ENCODE measurements at regions not wholly inside any gene's neighbourhood (a gene's known extent, or its start where the extent isn't known, plus 50 kb on each side); places are given as distances from the start of the nearest gene placed in this dataset.
"Not testable (repeated sequence)": the region's sequence is repeated elsewhere in the genome, so short reads cannot be mapped to it uniquely, and the experiment has no call there.

- no peak for ATAC-seq
Observed at GRCh38 chr11:134662629-134663360, 250.8 kb upstream of the B3GAT1 start.

- no peak for ATAC-seq
Observed at GRCh38 chr11:134661660-134662059, 249.6 kb upstream of the B3GAT1 start.

GRCh38 chr11:134660416-134660815 lies 248.4 kb upstream of the B3GAT1 start:
- no peak for ATAC-seq

- ATAC-seq: no peak
Observed at GRCh38 chr11:134659882-134660281, 247.8 kb upstream of the B3GAT1 start.

- ATAC-seq: no peak
Observed at GRCh38 chr11:134658481-134659225, 246.6 kb upstream of the B3GAT1 start.

GRCh38 chr11:134657631-134658030 lies 245.6 kb upstream of the B3GAT1 start:
- no peak for ATAC-seq

GRCh38 chr11:134656861-134657540 lies 245.0 kb upstream of the B3GAT1 start:
- ATAC-seq: no peak

GRCh38 chr11:134656086-134656840 lies 244.2 kb upstream of the B3GAT1 start:
- not testable (repeated sequence) for ATAC-seq

GRCh38 chr11:134655189-134655989 lies 243.3 kb upstream of the B3GAT1 start:
- ATAC-seq: no peak

- no peak for ATAC-seq
Observed at GRCh38 chr11:134654161-134654915, 242.3 kb upstream of the B3GAT1 start.

- no peak for ATAC-seq
Observed at GRCh38 chr11:134652586-134653255, 240.7 kb upstream of the B3GAT1 start.

GRCh38 chr11:134647066-134647743 lies 235.2 kb upstream of the B3GAT1 start:
- ATAC-seq: no peak

GRCh38 chr11:134646561-134646960 lies 234.5 kb upstream of the B3GAT1 start:
- ATAC-seq: no peak

- no peak for ATAC-seq
Observed at GRCh38 chr11:134645576-134645975, 233.5 kb upstream of the B3GAT1 start.

GRCh38 chr11:134644476-134645456 lies 232.7 kb upstream of the B3GAT1 start:
- no peak for ATAC-seq

GRCh38 chr11:134643115-134644012 lies 231.3 kb upstream of the B3GAT1 start:
- ATAC-seq: no peak

GRCh38 chr11:134642206-134642605 lies 230.2 kb upstream of the B3GAT1 start:
- no peak for ATAC-seq

Data from activated CD4-positive, CD25-positive, alpha-beta regulatory T cell treated with anti-CD3 and anti-CD28 coated beads, Interleukin-2, amount 50 U/mL, for 24 hours (primary cell).